ENCODE measurements at regions not wholly inside any gene's neighbourhood (a gene's known extent, or its start where the extent isn't known, plus 50 kb on each side); places are given as distances from the start of the nearest gene placed in this dataset.
"Not testable (repeated sequence)": the region's sequence is repeated elsewhere in the genome, so short reads cannot be mapped to it uniquely, and the experiment has no call there.

DNA sequence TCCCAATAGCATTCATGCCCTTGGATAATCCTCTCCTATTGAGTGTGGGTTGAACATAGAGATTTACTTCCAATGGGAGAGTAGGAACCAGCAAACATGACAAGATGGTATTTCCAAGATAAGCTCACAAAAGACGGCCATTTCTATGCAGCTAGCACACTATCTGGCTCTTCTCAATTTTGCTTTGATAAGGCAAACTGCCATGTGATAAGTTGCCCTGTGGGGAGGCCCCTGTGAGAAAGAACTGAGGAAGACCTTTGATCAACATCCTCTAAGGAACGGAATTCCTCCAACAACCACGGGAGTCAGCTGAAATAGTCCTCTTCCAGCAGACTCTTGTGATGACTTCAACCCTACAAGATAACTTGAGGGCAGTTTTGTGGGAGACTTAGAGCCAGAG is 211.9 kb upstream of the TRPM3 start:
- H3K4me3 Mint-ChIP-seq, result no peak overlapping the region
- no peaks in the 10 kb centered on the region for H3K27me3 Mint-ChIP-seq (ENCODE audit: low read depth)
- no peaks in the 10 kb centered on the region for H3K4me1 Mint-ChIP-seq (ENCODE audit: low read depth)
- H3K36me3 Mint-ChIP-seq (ENCODE audit: low read depth), result no peaks in the 10 kb centered on the region
- H3K9me3 Mint-ChIP-seq, result no peaks in the 10 kb centered on the region
- no peak overlapping the region for H3K27ac Mint-ChIP-seq

DNA sequence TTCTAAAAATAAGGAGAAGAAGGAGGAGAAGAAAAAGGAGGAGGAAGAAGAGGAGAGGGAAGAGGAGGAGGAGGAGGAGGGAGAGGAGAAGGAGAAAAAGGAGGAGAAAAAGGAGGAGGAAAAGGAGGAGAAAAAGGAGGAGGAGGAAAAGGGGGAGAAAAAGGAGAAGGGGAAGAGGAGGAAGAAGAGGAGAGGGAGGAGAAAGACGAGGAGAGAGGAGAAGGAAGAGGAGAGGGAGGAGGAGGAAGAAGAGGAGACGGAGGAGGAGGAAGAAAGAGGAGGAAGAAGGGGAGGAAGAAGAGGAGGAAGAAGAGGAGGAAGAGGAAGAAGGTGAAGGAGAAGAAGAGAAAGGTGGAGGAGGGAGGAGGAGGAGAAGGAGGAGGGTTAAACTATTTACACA is 210.2 kb upstream of the TRPM3 start:
- Mint-ChIP-seq H3K4me1 (ENCODE audit: low read depth) (no peaks in the 10 kb centered on the region), H3K27ac (no peak overlapping the region), H3K36me3 (ENCODE audit: low read depth) (no peaks in the 10 kb centered on the region)

GRCh38 chr9:71329873-71330272 is 208.5 kb upstream of the TRPM3 start:
- H3K4me1 Mint-ChIP-seq (ENCODE audit: low read depth), result no peaks in the 10 kb centered on the region
- H3K27me3 Mint-ChIP-seq (ENCODE audit: low read depth), result no peaks in the 10 kb centered on the region

More for the DNA sequence above, 210.2 kb upstream of the TRPM3 start:
- no peaks in the 10 kb centered on the region for H3K27me3 Mint-ChIP-seq (ENCODE audit: low read depth)
- no peak overlapping the region for H3K4me3 Mint-ChIP-seq
- no peaks in the 10 kb centered on the region for H3K9me3 Mint-ChIP-seq

DNA sequence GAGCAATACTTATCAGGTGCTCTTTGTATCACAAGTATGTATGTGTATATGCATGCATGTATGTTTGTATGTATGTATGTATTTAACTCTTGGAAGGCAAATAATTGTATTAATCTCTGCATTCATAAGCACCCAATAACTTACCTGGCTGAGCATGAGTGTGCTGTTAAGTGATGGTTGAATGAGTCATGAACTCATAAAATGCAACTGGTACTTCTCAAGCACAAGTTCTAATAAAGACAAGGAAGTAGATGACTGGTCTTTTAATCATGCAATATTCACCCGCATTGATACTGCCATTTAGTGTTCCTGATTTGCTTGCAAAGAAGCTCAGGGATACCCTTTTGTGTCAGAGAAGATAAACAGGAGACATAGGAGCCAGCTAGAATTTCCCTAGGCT is 204.9 kb upstream of the TRPM3 start:
- Mint-ChIP-seq H3K36me3 (ENCODE audit: low read depth) (no peaks in the 10 kb centered on the region), H3K27me3 (ENCODE audit: low read depth) (no peaks in the 10 kb centered on the region), H3K9me3 (no peaks in the 10 kb centered on the region), H3K4me1 (ENCODE audit: low read depth) (no peaks in the 10 kb centered on the region), H3K4me3 (no peak overlapping the region), H3K27ac (no peak overlapping the region)

More at GRCh38 chr9:71329873-71330272, 208.5 kb upstream of the TRPM3 start:
- H3K4me3 Mint-ChIP-seq, result no peak overlapping the region
- H3K9me3 Mint-ChIP-seq, result no peaks in the 10 kb centered on the region
- H3K27ac Mint-ChIP-seq, result no peak overlapping the region
- H3K36me3 Mint-ChIP-seq (ENCODE audit: low read depth), result no peaks in the 10 kb centered on the region

DNA sequence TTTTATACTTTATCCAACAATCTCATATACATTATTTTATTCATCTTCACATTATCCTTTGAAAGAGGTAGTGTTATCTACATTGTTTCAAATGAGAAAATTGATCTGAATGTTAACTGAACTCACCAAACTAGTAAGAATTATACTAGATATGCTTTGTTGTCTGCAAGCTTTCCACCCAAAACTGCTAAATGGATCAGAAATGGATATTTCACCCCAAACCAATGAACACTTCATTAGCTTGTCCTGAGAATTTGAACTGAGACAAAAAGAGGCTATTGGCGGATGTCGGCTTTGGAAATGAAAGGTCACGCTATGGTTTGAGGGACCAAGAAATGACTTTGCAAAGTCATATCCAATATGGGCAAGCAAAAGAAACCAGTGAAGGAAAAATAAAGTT is 201.9 kb upstream of the TRPM3 start:
- no peak overlapping the region for H3K4me3 Mint-ChIP-seq
- no peak overlapping the region for H3K27ac Mint-ChIP-seq
- H3K9me3 Mint-ChIP-seq, result no peaks in the 10 kb centered on the region
- H3K27me3 Mint-ChIP-seq (ENCODE audit: low read depth), result no peaks in the 10 kb centered on the region
- no peaks in the 10 kb centered on the region for H3K4me1 Mint-ChIP-seq (ENCODE audit: low read depth)
- no peaks in the 10 kb centered on the region for H3K36me3 Mint-ChIP-seq (ENCODE audit: low read depth)

DNA sequence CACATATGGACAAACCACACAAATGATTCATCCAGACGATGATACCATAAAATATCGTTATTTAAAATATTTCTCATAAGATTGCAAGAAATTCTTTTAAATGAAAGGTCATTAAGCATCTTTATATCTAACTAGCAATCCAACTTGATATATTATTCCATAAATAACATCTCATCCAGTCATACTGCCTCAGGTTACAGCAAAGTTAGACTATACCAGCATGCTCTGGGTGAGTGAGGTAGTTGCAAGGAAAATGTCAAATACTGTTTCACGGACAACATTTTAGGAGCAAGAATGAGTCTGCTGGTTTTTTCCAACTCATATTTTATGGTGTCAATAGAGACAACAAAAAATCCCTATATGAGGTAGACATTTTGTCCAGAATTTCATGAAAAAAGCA is 200.9 kb upstream of the TRPM3 start:
- H3K36me3 Mint-ChIP-seq (ENCODE audit: low read depth), result no peaks in the 10 kb centered on the region
- no peaks in the 10 kb centered on the region for H3K4me1 Mint-ChIP-seq (ENCODE audit: low read depth)
- H3K9me3 Mint-ChIP-seq, result no peaks in the 10 kb centered on the region
- H3K4me3 Mint-ChIP-seq, result no peak overlapping the region
- no peaks in the 10 kb centered on the region for H3K27me3 Mint-ChIP-seq (ENCODE audit: low read depth)
- H3K27ac Mint-ChIP-seq, result no peak overlapping the region

- Mint-ChIP-seq H3K27ac (no peak overlapping the region), H3K4me3 (no peak overlapping the region), H3K27me3 (ENCODE audit: low read depth) (no peaks in the 10 kb centered on the region), H3K36me3 (ENCODE audit: low read depth) (no peaks in the 10 kb centered on the region), H3K9me3 (no peaks in the 10 kb centered on the region), H3K4me1 (ENCODE audit: low read depth) (no peaks in the 10 kb centered on the region)
Observed at GRCh38 chr9:71308454-71308853, 187.0 kb upstream of the TRPM3 start.

GRCh38 chr9:71306134-71306533 is 184.7 kb upstream of the TRPM3 start:
- Mint-ChIP-seq H3K9me3 (no peaks in the 10 kb centered on the region), H3K27me3 (ENCODE audit: low read depth) (no peaks in the 10 kb centered on the region), H3K36me3 (ENCODE audit: low read depth) (no peaks in the 10 kb centered on the region), H3K4me3 (no peak overlapping the region), H3K4me1 (ENCODE audit: low read depth) (no peaks in the 10 kb centered on the region), H3K27ac (no peak overlapping the region)

GRCh38 chr9:71303351-71303750 is 181.9 kb upstream of the TRPM3 start:
- Mint-ChIP-seq H3K27ac (no peak overlapping the region), H3K9me3 (no peaks in the 10 kb centered on the region), H3K4me3 (no peak overlapping the region), H3K4me1 (ENCODE audit: low read depth) (no peaks in the 10 kb centered on the region), H3K36me3 (ENCODE audit: low read depth) (no peaks in the 10 kb centered on the region), H3K27me3 (ENCODE audit: low read depth) (no peaks in the 10 kb centered on the region)

- Mint-ChIP-seq H3K9me3 (no peaks in the 10 kb centered on the region), H3K27me3 (ENCODE audit: low read depth) (no peaks in the 10 kb centered on the region), H3K4me3 (no peak overlapping the region), H3K36me3 (ENCODE audit: low read depth) (no peaks in the 10 kb centered on the region), H3K4me1 (ENCODE audit: low read depth) (no peaks in the 10 kb centered on the region), H3K27ac (no peak overlapping the region)
Observed at GRCh38 chr9:71302776-71303175, 181.4 kb upstream of the TRPM3 start.

DNA sequence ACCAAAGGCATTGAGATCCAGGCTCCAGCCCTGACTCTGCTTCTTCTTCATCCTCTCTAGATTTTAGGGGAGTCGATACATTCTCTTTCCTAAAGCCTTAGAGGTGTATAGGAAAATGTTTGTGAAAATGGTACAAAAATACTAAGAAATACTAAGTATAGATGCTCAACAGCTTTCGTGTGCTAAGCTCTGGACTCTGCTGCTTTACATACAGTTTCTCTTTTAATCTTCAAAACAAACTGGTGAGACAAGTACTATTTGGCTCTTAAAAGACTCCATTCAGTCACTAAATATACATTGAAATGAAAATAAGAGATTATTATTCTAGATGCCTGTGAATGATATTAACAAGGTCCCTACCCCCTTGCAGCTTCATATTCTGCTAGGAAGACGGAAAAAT is 174.5 kb upstream of the TRPM3 start:
- Mint-ChIP-seq H3K27me3 (ENCODE audit: low read depth) (no peaks in the 10 kb centered on the region), H3K4me3 (no peak overlapping the region), H3K9me3 (no peaks in the 10 kb centered on the region), H3K27ac (no peak overlapping the region), H3K36me3 (ENCODE audit: low read depth) (no peaks in the 10 kb centered on the region), H3K4me1 (ENCODE audit: low read depth) (no peaks in the 10 kb centered on the region)

- Mint-ChIP-seq H3K27ac (no peak overlapping the region), H3K4me3 (no peak overlapping the region), H3K36me3 (ENCODE audit: low read depth) (no peaks in the 10 kb centered on the region), H3K27me3 (ENCODE audit: low read depth) (no peaks in the 10 kb centered on the region), H3K4me1 (ENCODE audit: low read depth) (no peaks in the 10 kb centered on the region), H3K9me3 (no peaks in the 10 kb centered on the region)
Observed at GRCh38 chr9:71286146-71286545, 164.7 kb upstream of the TRPM3 start.

DNA sequence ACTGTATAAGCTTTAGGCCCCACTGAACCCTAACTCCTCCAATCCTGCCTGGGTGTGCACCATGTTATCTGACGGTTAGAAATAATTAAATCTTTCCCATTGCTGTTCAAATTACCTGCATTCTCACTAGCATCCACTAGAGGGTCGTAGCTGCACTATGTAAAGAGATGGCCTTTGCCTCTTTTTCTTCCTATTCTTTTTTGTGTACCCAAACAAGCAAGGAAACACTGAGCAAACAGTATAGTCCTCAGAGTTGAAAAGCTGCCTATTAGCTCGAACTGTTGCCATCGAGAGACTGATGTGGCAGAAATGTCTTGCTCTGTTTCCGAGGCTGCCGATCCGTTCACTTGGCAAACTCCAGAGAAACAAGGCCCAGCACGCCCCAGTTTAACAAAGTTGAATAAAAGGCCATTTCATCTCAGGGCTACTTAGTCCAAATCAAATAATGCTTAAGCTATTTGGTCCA is 163.8 kb upstream of the TRPM3 start:
- no peak overlapping the region for H3K27ac Mint-ChIP-seq
- H3K9me3 Mint-ChIP-seq, result no peaks in the 10 kb centered on the region
- H3K36me3 Mint-ChIP-seq (ENCODE audit: low read depth), result no peaks in the 10 kb centered on the region
- H3K4me3 Mint-ChIP-seq, result no peak overlapping the region
- no peaks in the 10 kb centered on the region for H3K4me1 Mint-ChIP-seq (ENCODE audit: low read depth)
- H3K27me3 Mint-ChIP-seq (ENCODE audit: low read depth), result no peaks in the 10 kb centered on the region

GRCh38 chr9:71282116-71282515 is 160.7 kb upstream of the TRPM3 start:
- not testable (repeated sequence) for H3K36me3 Mint-ChIP-seq (ENCODE audit: low read depth); H3K4me1 Mint-ChIP-seq (ENCODE audit: low read depth); H3K27ac Mint-ChIP-seq; H3K27me3 Mint-ChIP-seq (ENCODE audit: low read depth); H3K4me3 Mint-ChIP-seq; H3K9me3 Mint-ChIP-seq

GRCh38 chr9:71279151-71279739 is 157.8 kb upstream of the TRPM3 start:
- H3K4me3 Mint-ChIP-seq, result no peak overlapping the region
- H3K9me3 Mint-ChIP-seq, result no peaks in the 10 kb centered on the region
- no peak overlapping the region for H3K27ac Mint-ChIP-seq
- H3K4me1 Mint-ChIP-seq (ENCODE audit: low read depth), result no peaks in the 10 kb centered on the region
- H3K27me3 Mint-ChIP-seq (ENCODE audit: low read depth), result no peaks in the 10 kb centered on the region
- H3K36me3 Mint-ChIP-seq (ENCODE audit: low read depth), result no peaks in the 10 kb centered on the region

DNA sequence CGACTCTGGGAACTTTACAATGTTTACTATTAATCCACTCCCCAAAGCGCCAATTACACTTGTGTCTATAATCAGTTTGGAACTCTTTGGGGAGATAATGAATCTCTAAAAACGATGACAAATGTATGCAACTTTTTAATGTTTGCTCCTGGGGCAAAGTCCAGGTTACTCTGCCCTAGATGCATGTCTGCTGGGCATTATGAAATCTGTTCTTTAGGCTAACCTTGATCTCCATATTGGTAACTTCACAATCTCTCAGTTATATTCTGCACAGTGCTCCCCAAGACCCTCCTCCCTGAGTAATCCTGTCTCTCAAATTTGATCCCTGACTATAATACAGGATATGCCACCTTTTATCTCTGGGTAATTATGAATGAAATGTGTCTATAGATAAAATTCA is 152.2 kb upstream of the TRPM3 start:
- Mint-ChIP-seq H3K4me1 (ENCODE audit: low read depth) (no peaks in the 10 kb centered on the region), H3K4me3 (no peak overlapping the region), H3K27me3 (ENCODE audit: low read depth) (no peaks in the 10 kb centered on the region)

More for the DNA sequence above, 152.2 kb upstream of the TRPM3 start:
- Mint-ChIP-seq H3K36me3 (ENCODE audit: low read depth) (no peaks in the 10 kb centered on the region), H3K27ac (no peak overlapping the region), H3K9me3 (no peaks in the 10 kb centered on the region)
